Mesendoderm (in vitro differentiated cells): ENCODE measurements at regions not wholly inside any gene's neighbourhood (a gene's known extent, or its start where the extent isn't known, plus 50 kb on each side); places are given as distances from the start of the nearest gene placed in this dataset.

ENCODE experiments used
- DNase-seq: peaks from one replicate; pipeline ENCODE4 v3.0.0; 2013
- H2AK5ac ChIP-seq: 2 replicates; pipeline ENCODE4 v1.6.1; 2013; ENCODE audit warnings: low read length, inconsistent platforms
- H2BK120ac ChIP-seq: 2 replicates; pipeline ENCODE4 v1.6.1; 2013; ENCODE audit warnings: low read depth, mild to moderate bottlenecking, low read length, moderate library complexity, mixed read lengths
- H2BK15ac ChIP-seq: replicated peaks from 2 replicates; pipeline ENCODE4 v1.6.1; 2013; ENCODE audit warnings: low read depth, mild to moderate bottlenecking, moderate library complexity
- H2BK5ac ChIP-seq: 2 replicates; pipeline ENCODE4 v1.6.1; 2013; ENCODE audit warnings: low read length, inconsistent platforms
- H3K18ac ChIP-seq: 2 replicates; pipeline ENCODE4 v1.6.1; 2013; ENCODE audit warnings: mild to moderate bottlenecking, low read length, mixed read lengths
- H3K23ac ChIP-seq: one replicate; pipeline ENCODE4 v1.6.1; 2013; ENCODE audit warnings: low read length
- H3K27ac ChIP-seq: 2 replicates; pipeline ENCODE4 v1.5.1; 2013; ENCODE audit warnings: low read depth, mild to moderate bottlenecking, inconsistent platforms, low read length, moderate library complexity
- H3K27me3 ChIP-seq: 2 replicates; pipeline ENCODE4 v1.6.1; 2013; ENCODE audit warnings: low read length, control low read depth, mild to moderate bottlenecking, inconsistent platforms; ENCODE audit not compliant: insufficient read depth, poor library complexity
- H3K36me3 ChIP-seq: 2 replicates; pipeline ENCODE4 v1.6.1; 2013; ENCODE audit warnings: low read length, inconsistent platforms; ENCODE audit not compliant: control insufficient read depth, insufficient read depth
- H3K4ac ChIP-seq: one replicate; pipeline ENCODE4 v1.6.1; 2013; ENCODE audit warnings: low read depth, mild to moderate bottlenecking, low read length, moderate library complexity
- H3K4me1 ChIP-seq: 2 replicates; pipeline ENCODE4 v1.6.1; 2013; ENCODE audit warnings: low read depth, low read length, inconsistent platforms; ENCODE audit not compliant: control insufficient read depth
- H3K4me2 ChIP-seq: 2 replicates; pipeline ENCODE4 v1.6.1; 2013; ENCODE audit warnings: low read length
- H3K4me3 ChIP-seq: 2 replicates; pipeline ENCODE4 v1.5.1; 2013; ENCODE audit warnings: mild to moderate bottlenecking, low read length
- H3K56ac ChIP-seq: one replicate; pipeline ENCODE4 v1.6.1; 2013; ENCODE audit warnings: low read length
- H3K79me1 ChIP-seq: 2 replicates; pipeline ENCODE4 v1.6.1; 2013; ENCODE audit warnings: low read length, inconsistent platforms
- H3K79me2 ChIP-seq: 2 replicates; pipeline ENCODE4 v1.6.1; 2013; ENCODE audit warnings: mild to moderate bottlenecking, low read length; ENCODE audit not compliant: control insufficient read depth, insufficient read depth
- H3K9ac ChIP-seq: 2 replicates; pipeline ENCODE4 v1.6.1; 2013; ENCODE audit warnings: low read length, inconsistent platforms
- H4K5ac ChIP-seq: one replicate; pipeline ENCODE4 v1.6.1; 2013; ENCODE audit warnings: low read length
- H4K8ac ChIP-seq: one replicate; pipeline ENCODE4 v1.6.1; 2013; ENCODE audit warnings: low read depth, mild to moderate bottlenecking, control low read depth, low read length, moderate library complexity
- WGBS: extraction: QIAGEN DNeasy Blood & Tissue Kit; methylation state at CpG from one replicate; pipeline ENCODE4 v1.1.7; 2013; ENCODE audit warnings: low lambda C conversion rate, missing lambda C conversion rate; ENCODE audit not compliant: insufficient coverage; ENCODE audit errors: extremely low coverage; 5-methylcytosine and 5-hydroxymethylcytosine counted together

DNA sequence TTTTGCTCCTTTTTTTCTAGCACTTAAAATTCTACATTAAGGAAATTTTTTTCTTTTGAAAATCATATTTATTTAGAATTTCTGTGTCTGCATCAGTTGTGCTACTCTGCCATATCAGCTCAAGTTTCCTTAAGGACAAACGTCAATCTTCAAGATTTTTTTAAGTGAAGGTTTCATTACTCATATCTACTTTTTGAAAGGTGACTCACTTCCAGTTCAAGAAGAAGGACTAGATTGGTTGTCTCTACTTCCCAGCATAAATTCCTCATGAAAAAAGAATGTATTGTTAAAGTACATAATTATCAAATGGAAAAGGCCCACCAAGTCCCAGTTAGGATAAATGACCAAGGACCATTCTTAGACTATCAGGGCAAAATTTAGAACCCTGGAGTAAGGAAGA is 626.5 kb downstream of the DMRTA1 start:
- no peak overlapping the region for H3K27ac ChIP-seq
- H3K4me2 ChIP-seq, result no peak overlapping the region
- H3K4me1 ChIP-seq, result no peaks in the 10 kb centered on the region
- WGBS, result no CpG with 5 or more reads among the region's 1 CpG
- H3K27me3 ChIP-seq, result no peaks in the 10 kb centered on the region
- H3K4me3 ChIP-seq, result no peak overlapping the region
- DNase-seq, result no peak
- H2BK120ac ChIP-seq, result no peak overlapping the region
- no peak overlapping the region for H2BK5ac ChIP-seq
- no peaks in the 10 kb centered on the region for H3K79me1 ChIP-seq
- no peak overlapping the region for H4K8ac ChIP-seq
- H3K9ac ChIP-seq, result no peak overlapping the region
- H2BK15ac ChIP-seq, result no peak overlapping the region
- no peak overlapping the region for H4K5ac ChIP-seq
- no peak overlapping the region for H3K23ac ChIP-seq
- no peak overlapping the region for H3K18ac ChIP-seq
- H3K79me2 ChIP-seq, result no peaks in the 10 kb centered on the region
- H3K36me3 ChIP-seq, result no peaks in the 10 kb centered on the region
- no peak overlapping the region for H3K4ac ChIP-seq
- H3K56ac ChIP-seq, result no peak overlapping the region
- H2AK5ac ChIP-seq, result no peak overlapping the region

DNA sequence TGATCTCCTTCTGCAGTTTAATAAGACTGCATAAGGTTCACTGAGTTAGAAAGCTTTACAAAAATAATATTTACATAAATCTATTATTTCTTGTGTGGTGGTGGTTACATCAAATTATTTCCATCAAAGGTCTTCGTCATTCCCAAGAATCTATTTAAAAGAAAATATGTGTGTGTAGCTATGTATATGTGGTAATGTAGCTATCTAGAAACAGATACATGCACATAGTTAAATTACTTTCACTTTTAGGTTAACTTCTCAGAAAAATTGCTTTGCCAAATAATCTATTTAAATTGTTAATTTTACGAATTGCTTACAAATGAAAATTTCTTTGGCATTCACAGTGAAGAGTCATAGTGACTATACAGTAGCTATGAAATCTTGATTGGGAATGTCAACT is 633.2 kb downstream of the DMRTA1 start:
- Histone ChIP-seq H3K23ac (no peak overlapping the region), H3K4ac (no peak overlapping the region)

DNA sequence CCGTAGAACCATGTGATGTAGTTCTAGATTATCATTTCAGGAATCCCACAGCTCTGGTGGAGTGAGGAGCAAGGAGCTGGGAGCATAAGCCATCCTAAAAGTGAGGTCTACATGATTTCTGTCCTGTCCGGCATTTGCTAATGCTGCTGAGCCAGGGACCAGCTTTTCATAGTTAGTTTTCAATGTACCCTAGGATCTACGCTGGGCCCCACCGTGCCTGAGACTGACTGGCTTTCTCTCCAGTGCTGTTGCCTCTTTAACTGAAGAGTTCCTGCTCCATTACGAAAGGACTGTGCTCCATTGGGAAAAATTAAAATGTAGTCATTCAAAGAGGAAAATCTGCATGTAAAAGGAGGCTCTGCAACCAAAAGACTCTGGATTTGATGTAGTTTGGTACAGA is 634.8 kb downstream of the DMRTA1 start:
- Histone ChIP-seq H3K9ac (no peak overlapping the region), H3K27me3 (no peaks in the 10 kb centered on the region), H3K4me2 (no peak overlapping the region), H3K56ac (no peak overlapping the region), H3K36me3 (no peaks in the 10 kb centered on the region), H3K18ac (no peak overlapping the region), H3K4me1 (no peaks in the 10 kb centered on the region), H3K4ac (no peak overlapping the region), H4K8ac (no peak overlapping the region), H3K27ac (no peak overlapping the region), H2BK15ac (no peak overlapping the region), H3K23ac (no peak overlapping the region), H2BK5ac (no peak overlapping the region), H2AK5ac (no peak overlapping the region), H3K4me3 (no peak overlapping the region), H3K79me1 (no peaks in the 10 kb centered on the region), H2BK120ac (no peak overlapping the region), H4K5ac (no peak overlapping the region), H3K79me2 (no peaks in the 10 kb centered on the region)
- no peak for DNase-seq
- no CpG with 5 or more reads among the region's 5 CpGs for WGBS

More for the DNA sequence above, 633.2 kb downstream of the DMRTA1 start:
- Histone ChIP-seq H4K8ac (no peak overlapping the region), H2AK5ac (no peak overlapping the region), H3K9ac (no peak overlapping the region), H3K4me3 (no peak overlapping the region), H3K4me2 (no peak overlapping the region), H4K5ac (no peak overlapping the region), H2BK120ac (no peak overlapping the region), H3K27ac (no peak overlapping the region), H3K18ac (no peak overlapping the region), H3K36me3 (no peaks in the 10 kb centered on the region), H3K27me3 (no peaks in the 10 kb centered on the region), H3K4me1 (no peaks in the 10 kb centered on the region), H3K79me1 (no peaks in the 10 kb centered on the region), H2BK5ac (no peak overlapping the region), H2BK15ac (no peak overlapping the region), H3K56ac (no peak overlapping the region), H3K79me2 (no peaks in the 10 kb centered on the region)
- no peak for DNase-seq
- no CpG with 5 or more reads among the region's 2 CpGs for WGBS

DNA sequence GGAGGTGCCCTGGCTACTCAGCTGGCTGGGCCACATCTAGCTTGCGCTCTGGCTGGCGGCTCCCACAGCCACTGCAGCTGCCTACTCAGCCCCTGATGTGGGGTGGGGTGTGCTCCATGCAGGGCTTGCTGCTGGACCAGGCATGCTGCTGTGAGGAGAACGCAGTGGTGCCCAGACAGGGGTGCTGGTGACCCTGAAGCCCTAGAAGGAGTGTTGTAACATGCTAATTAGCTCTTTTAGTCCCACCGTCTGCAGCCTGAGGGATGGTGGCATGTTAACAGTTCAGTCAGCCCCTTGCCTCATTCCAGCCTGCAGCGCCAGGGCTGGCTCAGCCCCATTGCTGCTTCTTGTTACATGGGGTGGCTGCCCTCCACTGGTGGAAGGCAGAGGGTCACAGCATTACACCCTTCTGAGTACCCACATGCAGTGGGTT is 642.3 kb downstream of the DMRTA1 start:
- Histone ChIP-seq H2BK120ac (no peak overlapping the region), H3K23ac (no peak overlapping the region), H3K4me1 (no peaks in the 10 kb centered on the region), H3K79me1 (no peaks in the 10 kb centered on the region), H3K56ac (peak overlapping the region; percentile 76), H3K36me3 (no peaks in the 10 kb centered on the region), H3K27ac (no peak overlapping the region), H3K79me2 (no peaks in the 10 kb centered on the region), H3K9ac (no peak overlapping the region), H2BK15ac (no peak overlapping the region), H4K8ac (no peak overlapping the region), H3K18ac (no peak overlapping the region), H2AK5ac (no peak overlapping the region), H3K4ac (no peak overlapping the region), H4K5ac (no peak overlapping the region), H3K4me2 (no peak overlapping the region), H3K27me3 (no peaks in the 10 kb centered on the region), H3K4me3 (no peak overlapping the region), H2BK5ac (peak overlapping the region; percentile 51)
- DNase-seq, result peak; percentile 92
- WGBS, result no CpG with 5 or more reads among the region's 5 CpGs

DNA sequence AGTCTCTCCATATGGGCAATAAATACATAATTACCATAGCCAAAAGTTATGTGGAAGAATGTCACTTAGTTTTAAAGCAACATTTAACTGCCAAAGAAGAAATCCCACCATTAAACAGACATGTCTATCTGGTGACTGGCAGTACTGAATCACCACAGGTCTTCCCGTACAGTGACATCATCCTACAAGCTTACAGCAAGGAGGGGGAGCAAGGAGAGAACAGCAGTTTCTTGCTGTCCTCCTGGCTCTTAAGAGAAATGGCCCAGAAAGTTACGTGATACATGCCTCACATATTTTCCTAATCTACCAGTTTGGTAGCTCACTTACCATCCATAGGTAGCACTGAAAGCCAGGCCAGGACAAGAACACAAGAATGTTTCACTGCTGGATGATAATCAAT is 671.0 kb downstream of the DMRTA1 start:
- no peaks in the 10 kb centered on the region for H3K27me3 ChIP-seq
- no peak overlapping the region for H3K27ac ChIP-seq
- no peak overlapping the region for H4K8ac ChIP-seq
- H2AK5ac ChIP-seq, result no peak overlapping the region
- no peak overlapping the region for H3K4me3 ChIP-seq
- H2BK120ac ChIP-seq, result no peak overlapping the region
- no peaks in the 10 kb centered on the region for H3K79me2 ChIP-seq
- WGBS, result no CpG with 5 or more reads among the region's 2 CpGs
- no peak overlapping the region for H3K4ac ChIP-seq
- no peak overlapping the region for H3K56ac ChIP-seq
- no peak overlapping the region for H2BK15ac ChIP-seq
- no peaks in the 10 kb centered on the region for H3K4me1 ChIP-seq
- peak; percentile 85 for DNase-seq
- no peaks in the 10 kb centered on the region for H3K79me1 ChIP-seq
- H3K9ac ChIP-seq, result no peak overlapping the region
- no peak overlapping the region for H4K5ac ChIP-seq
- H3K4me2 ChIP-seq, result no peak overlapping the region
- H3K23ac ChIP-seq, result no peak overlapping the region
- H2BK5ac ChIP-seq, result no peak overlapping the region
- no peak overlapping the region for H3K18ac ChIP-seq
- H3K36me3 ChIP-seq, result no peaks in the 10 kb centered on the region

DNA sequence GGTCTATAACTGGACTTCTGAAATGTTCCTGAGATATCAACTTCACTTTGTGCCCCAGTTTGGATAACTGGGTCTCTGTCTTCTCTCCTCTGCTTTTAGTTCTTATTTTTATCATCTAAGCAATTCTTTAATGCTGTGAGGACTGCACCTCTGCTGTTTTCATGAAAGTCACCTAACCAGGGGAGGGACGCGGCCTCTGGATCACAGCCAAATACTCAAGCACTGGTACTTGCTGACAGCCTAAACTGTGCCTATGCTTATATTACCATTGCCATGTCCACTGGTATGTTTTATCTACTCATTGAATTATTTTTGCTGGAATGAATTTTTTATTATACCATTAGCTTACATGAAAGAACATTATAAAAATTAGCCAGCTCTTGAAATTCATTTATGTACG is 674.0 kb downstream of the DMRTA1 start:
- Histone ChIP-seq H2AK5ac (no peak overlapping the region), H2BK15ac (no peak overlapping the region), H2BK5ac (no peak overlapping the region), H3K4ac (no peak overlapping the region), H4K8ac (no peak overlapping the region), H3K23ac (no peak overlapping the region), H2BK120ac (no peak overlapping the region), H3K79me1 (no peaks in the 10 kb centered on the region), H3K9ac (no peak overlapping the region), H3K18ac (no peak overlapping the region), H3K79me2 (no peaks in the 10 kb centered on the region), H4K5ac (no peak overlapping the region), H3K27ac (no peak overlapping the region), H3K4me1 (no peaks in the 10 kb centered on the region), H3K27me3 (no peaks in the 10 kb centered on the region), H3K56ac (no peak overlapping the region), H3K4me3 (no peak overlapping the region), H3K4me2 (no peak overlapping the region), H3K36me3 (no peaks in the 10 kb centered on the region)
- WGBS, result no CpG with 5 or more reads among the region's 3 CpGs
- DNase-seq, result no peak
